Stimulated activated memory B cell treated with anti-CD40 and anti-IgM and Interleukin-4, amounts not matched to agents 10 μg/mL and 1 μg/mL and 100 μg/mL, for 72 hours (primary cell): ENCODE measurements at regions not wholly inside any gene's neighbourhood (a gene's known extent, or its start where the extent isn't known, plus 50 kb on each side); places are given as distances from the start of the nearest gene placed in this dataset.
"Not testable (repeated sequence)": the region's sequence is repeated elsewhere in the genome, so short reads cannot be mapped to it uniquely, and the experiment has no call there.

ENCODE experiments used
- ATAC-seq: fragments of 150-1000 bp; cut with Tn5 transposase; 2 replicates; pipeline ENCODE4 v1.10.0; 2021
- H3K27ac Mint-ChIP-seq: one replicate; pipeline ENCODE4 v1.8.0; 2022; ENCODE audit warnings: mild to moderate bottlenecking, mixed read lengths
- H3K27me3 Mint-ChIP-seq: one replicate; pipeline ENCODE4 v1.8.0; 2022; ENCODE audit warnings: mixed read lengths
- H3K36me3 Mint-ChIP-seq: one replicate; pipeline ENCODE4 v1.8.0; 2022; ENCODE audit warnings: mixed read lengths
- H3K4me1 Mint-ChIP-seq: one replicate; pipeline ENCODE4 v1.8.0; 2022; ENCODE audit warnings: mixed read lengths
- H3K4me3 Mint-ChIP-seq: one replicate; pipeline ENCODE4 v1.8.0; 2022; ENCODE audit warnings: mild to moderate bottlenecking, moderate library complexity, mixed read lengths
- H3K9me3 Mint-ChIP-seq: one replicate; pipeline ENCODE4 v1.8.0; 2022; ENCODE audit warnings: mixed read lengths

DNA sequence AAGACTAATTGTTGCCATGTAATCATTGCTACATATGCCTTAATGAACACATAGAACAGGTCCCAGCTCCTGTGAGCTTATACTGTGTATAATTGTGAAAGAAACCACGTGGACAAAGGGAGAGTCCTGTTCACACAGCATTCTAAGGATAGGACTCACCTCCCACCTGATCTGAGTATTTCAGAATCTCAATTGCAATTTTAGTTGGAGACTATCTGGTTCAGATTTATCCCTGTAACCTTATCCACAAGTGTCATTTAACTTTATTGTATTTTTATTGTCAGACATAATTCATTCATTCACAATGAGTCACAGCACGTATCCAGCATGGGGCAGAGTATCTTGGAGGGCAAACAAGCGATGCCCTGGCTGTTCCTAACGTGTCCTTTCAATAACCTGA, 448.3 kb downstream of the NTRK2 start:
- ATAC-seq = no peak
- Mint-ChIP-seq H3K27me3 (peaks cover 12% of the 10 kb centered on the region), H3K4me1 (no peaks in the 10 kb centered on the region), H3K4me3 (no peak overlapping the region), H3K36me3 (no peaks in the 10 kb centered on the region), H3K27ac (no peak overlapping the region), H3K9me3 (no peaks in the 10 kb centered on the region)

DNA sequence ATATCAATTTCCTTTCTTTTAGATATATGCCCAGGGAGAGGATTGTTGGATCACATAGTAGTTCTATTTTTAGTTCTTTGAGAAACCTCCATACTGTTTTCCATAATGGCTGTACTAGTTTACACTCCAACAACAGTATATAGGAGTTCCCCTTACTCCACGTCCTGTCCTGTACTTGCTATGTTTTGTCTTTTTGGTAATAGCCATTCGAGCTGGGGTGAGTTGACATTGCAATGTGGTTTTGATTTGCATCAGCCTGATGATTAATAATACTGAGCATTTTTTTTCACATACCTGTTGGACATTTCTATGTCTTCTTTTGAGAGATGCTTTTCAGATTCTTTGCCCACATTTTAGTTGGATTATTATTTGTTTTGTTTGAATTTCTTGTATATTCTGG, 445.9 kb downstream of the NTRK2 start:
- H3K4me3 Mint-ChIP-seq = no peak overlapping the region
- no peak overlapping the region for H3K27ac Mint-ChIP-seq
- peaks cover 8% of the 10 kb centered on the region for H3K27me3 Mint-ChIP-seq
- ATAC-seq = no peak
- H3K9me3 Mint-ChIP-seq = no peaks in the 10 kb centered on the region
- H3K36me3 Mint-ChIP-seq = no peaks in the 10 kb centered on the region
- no peaks in the 10 kb centered on the region for H3K4me1 Mint-ChIP-seq

DNA sequence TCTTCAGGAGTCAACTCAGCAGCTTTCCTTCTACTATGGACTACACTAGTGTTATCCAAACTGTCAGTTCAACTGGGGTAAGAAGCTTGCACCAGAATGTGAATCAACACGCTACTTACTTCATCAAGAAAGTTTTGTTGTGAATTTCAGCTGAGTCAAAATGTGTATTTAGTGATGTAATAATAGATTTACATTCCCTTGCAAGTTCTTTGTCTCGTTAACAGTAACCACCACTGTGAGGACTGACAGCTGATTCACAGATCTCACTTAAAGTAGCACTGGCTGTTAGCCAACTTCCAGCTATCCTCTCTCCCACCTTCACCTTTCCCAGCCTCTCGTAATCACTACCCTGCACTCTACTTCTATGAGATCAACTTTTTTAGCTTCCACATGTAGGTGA, 445.3 kb downstream of the NTRK2 start:
- no peak overlapping the region for H3K27ac Mint-ChIP-seq
- H3K36me3 Mint-ChIP-seq = no peaks in the 10 kb centered on the region
- H3K4me1 Mint-ChIP-seq = no peaks in the 10 kb centered on the region
- no peak overlapping the region for H3K4me3 Mint-ChIP-seq
- no peak for ATAC-seq
- peaks cover 2% of the 10 kb centered on the region for H3K27me3 Mint-ChIP-seq
- H3K9me3 Mint-ChIP-seq = no peaks in the 10 kb centered on the region

DNA sequence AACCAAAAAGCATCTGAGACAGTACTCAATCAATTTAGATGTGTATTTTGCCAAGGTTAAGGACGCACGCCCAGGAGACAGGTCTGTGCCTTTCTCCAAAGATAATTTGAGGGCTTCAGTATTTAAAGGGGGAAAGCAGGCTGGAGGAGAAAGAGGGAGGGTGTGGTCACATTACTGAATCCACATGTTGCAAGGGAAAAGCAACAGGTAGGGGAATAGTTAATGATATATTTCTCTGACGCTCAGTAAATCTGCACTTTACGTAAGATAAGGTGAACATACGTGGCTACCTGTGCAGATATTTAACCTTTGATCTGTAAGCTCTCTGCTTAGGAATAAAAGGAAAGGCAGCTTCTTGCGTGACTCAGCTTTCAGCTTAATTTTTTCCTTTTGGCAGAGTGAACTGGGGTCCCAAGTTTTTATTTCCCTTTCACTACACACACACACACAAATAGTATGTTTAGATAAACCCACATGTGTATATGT, 443.4 kb downstream of the NTRK2 start:
- Mint-ChIP-seq H3K4me1 (no peaks in the 10 kb centered on the region), H3K4me3 (no peak overlapping the region), H3K27me3 (no peaks in the 10 kb centered on the region), H3K27ac (no peak overlapping the region), H3K36me3 (no peaks in the 10 kb centered on the region), H3K9me3 (no peaks in the 10 kb centered on the region)
- ATAC-seq = no peak

DNA sequence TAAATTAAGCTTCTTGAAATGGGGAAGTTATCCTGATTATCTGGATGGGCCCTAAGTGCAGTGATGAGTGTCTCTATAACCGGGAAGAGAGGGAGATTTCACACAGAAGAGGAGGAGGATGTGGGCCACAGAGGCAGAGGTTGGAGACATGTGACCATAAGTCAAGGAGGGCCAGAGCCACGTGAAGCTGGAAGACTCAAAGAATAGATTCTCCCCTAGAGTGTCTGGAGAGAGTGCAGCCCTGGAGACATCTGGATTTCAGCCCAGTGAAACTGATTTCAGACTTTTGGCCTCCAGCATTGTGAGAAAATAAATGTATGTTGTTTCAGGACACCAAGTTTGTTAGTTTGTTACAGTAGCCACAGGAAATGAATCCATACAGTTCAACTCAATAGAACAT, 442.9 kb downstream of the NTRK2 start:
- H3K27ac Mint-ChIP-seq = no peak overlapping the region
- no peak for ATAC-seq
- no peaks in the 10 kb centered on the region for H3K36me3 Mint-ChIP-seq
- H3K4me1 Mint-ChIP-seq = no peaks in the 10 kb centered on the region
- H3K4me3 Mint-ChIP-seq = no peak overlapping the region
- no peaks in the 10 kb centered on the region for H3K9me3 Mint-ChIP-seq
- no peaks in the 10 kb centered on the region for H3K27me3 Mint-ChIP-seq

DNA sequence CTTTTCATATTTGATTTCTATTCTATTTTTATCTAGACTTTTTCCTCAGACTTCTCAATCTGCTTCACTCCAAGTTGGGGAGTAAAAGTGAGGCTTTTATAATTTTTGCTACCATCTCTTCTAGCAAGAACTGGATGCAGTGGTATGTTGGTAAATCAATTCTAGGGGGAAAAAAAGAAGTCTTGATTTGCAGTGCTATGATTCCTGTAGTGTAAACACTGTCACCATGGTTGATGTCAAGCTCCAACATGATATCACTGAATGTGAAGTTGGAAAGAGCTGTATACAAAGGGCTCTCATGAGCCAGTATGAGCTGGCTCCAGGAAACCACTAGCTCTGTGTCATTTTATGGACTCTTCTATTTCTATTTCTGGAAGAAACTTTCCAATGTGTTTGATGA, 439.2 kb downstream of the NTRK2 start:
- Mint-ChIP-seq H3K4me1 (no peaks in the 10 kb centered on the region), H3K36me3 (no peaks in the 10 kb centered on the region), H3K27ac (no peak overlapping the region), H3K27me3 (peaks cover 10% of the 10 kb centered on the region), H3K4me3 (no peak overlapping the region), H3K9me3 (no peaks in the 10 kb centered on the region)
- no peak for ATAC-seq

DNA sequence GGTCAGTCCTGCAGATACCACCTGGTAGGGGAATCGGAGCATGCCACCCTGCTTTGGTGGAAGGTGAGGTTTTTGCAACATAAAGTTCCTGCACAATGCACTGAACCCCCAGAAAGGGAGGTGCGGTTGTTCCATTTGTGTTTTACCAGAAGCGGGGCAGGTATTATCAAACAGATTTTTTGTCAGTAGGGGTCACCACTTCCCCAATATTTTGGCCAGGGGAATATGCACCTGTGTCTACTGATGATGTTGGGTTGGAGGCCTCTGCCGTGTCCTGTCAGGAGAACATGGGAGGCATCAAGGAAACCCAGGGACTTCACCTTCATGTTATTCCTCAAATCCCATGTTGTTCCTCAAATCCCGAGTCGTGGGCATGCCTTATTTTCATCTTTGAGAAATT, 438.7 kb downstream of the NTRK2 start:
- H3K4me1 Mint-ChIP-seq = no peaks in the 10 kb centered on the region
- no peak for ATAC-seq
- H3K4me3 Mint-ChIP-seq = no peak overlapping the region
- no peaks in the 10 kb centered on the region for H3K9me3 Mint-ChIP-seq
- peaks cover 10% of the 10 kb centered on the region for H3K27me3 Mint-ChIP-seq
- H3K36me3 Mint-ChIP-seq = no peaks in the 10 kb centered on the region
- H3K27ac Mint-ChIP-seq = no peak overlapping the region

DNA sequence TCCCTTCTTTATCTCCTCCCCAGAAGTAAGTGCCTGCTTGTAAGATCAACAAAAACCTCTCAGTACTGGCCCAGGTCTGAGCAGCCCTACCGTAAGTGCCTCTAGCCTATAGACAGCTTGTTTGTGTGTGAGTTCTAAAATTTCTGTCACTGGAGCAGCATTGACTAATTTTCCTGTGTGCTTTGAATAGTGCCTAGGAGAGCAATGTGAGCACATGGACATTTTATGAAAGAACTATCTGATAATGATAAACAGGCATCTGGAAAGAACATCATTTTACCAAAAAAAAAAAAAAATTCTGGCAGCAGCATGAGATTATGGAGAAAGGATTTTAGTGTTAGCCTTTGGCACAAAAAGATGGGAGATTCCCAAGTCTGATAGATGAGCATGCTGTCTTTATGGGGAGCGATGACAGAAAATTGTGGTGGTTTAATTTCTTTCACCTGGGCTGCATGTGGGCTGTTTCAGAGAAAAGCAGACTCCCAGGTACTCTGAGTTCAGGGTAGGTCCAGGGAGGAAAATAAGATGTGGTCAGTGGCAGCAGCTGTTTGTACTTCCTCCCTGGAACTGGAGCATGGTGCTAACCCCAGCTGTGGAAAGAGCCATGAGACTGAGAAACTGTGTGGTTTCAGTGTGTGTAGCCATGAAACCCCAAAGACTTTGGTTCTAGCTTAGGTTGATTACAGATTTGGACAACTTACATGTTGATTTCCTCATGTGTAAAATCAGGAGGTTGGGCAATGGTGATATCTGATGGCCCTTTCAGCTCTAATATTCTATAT, 419.9 kb downstream of the NTRK2 start:
- H3K4me3 Mint-ChIP-seq = no peak overlapping the region
- peaks cover 6% of the 10 kb centered on the region for H3K9me3 Mint-ChIP-seq
- H3K36me3 Mint-ChIP-seq = no peaks in the 10 kb centered on the region
- H3K4me1 Mint-ChIP-seq = no peaks in the 10 kb centered on the region
- H3K27me3 Mint-ChIP-seq = no peaks in the 10 kb centered on the region
- H3K27ac Mint-ChIP-seq = no peak overlapping the region
- no peak for ATAC-seq

DNA sequence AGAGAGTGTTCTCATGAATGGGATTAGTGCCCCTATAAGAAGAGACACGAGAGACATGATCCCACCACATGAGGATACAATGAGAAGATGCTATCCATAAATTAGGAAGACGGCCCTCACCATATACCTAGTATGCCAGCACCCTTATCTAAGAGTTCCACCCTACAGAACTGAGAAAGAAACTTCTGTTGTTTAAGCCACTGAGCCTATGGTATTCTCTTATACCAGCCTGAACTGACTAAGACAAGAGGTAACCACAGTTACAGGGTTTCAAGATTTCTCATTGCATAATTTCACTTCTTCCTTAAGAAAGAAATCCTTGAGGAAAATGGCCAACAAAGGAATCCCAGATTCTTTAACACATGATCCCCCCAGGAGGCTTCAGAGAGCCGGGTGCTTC, 412.4 kb downstream of the NTRK2 start:
- no peak overlapping the region for H3K4me3 Mint-ChIP-seq
- no peaks in the 10 kb centered on the region for H3K36me3 Mint-ChIP-seq
- H3K9me3 Mint-ChIP-seq = peaks cover 2% of the 10 kb centered on the region
- no peak for ATAC-seq
- no peaks in the 10 kb centered on the region for H3K4me1 Mint-ChIP-seq
- H3K27ac Mint-ChIP-seq = no peak overlapping the region
- H3K27me3 Mint-ChIP-seq = no peaks in the 10 kb centered on the region

DNA sequence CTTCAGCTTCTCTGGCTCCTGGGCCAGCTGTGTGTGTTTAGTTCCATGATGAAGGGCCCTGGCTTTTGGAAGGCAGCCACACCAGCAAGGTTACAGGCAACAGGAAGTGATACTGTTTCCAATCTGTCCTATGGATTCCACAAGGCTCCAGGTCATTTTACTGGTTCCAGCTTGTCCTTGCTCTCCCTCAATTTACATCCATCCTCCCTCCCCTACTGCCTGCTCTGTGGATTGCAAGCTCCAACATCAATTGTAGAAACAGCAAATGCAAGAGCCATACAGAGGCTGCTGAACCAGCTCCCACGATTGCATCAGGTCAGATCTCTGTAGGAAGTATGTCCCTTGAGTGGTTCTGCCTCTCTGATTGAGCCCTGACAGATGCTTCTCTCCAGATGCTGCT, 409.8 kb downstream of the NTRK2 start:
- ATAC-seq = no peak
- H3K27me3 Mint-ChIP-seq = no peaks in the 10 kb centered on the region
- H3K4me3 Mint-ChIP-seq = no peak overlapping the region
- no peak overlapping the region for H3K27ac Mint-ChIP-seq
- H3K36me3 Mint-ChIP-seq = no peaks in the 10 kb centered on the region
- H3K9me3 Mint-ChIP-seq = peaks cover 5% of the 10 kb centered on the region
- H3K4me1 Mint-ChIP-seq = no peaks in the 10 kb centered on the region

DNA sequence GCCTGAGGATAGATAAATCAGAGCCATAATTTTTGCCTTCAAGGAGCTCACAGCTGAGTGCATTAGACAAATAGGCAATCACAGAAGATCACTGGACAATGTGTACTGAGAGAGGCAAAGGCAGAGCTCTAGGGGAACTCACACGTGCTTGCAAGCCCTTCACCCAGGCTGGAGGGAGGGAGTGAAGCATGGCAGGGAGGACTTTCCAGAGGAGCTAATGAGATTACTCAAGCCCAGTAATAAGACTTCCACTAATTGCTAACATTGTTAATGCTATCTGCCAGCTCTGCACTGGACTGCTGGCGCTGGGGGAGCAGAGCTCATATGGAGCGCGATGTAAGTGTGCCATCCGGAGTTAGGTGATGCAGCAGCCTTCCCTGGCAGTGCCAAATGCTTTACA, 408.4 kb downstream of the NTRK2 start:
- Mint-ChIP-seq H3K4me3 (no peak overlapping the region), H3K27me3 (no peaks in the 10 kb centered on the region), H3K9me3 (peaks cover 3% of the 10 kb centered on the region), H3K4me1 (no peaks in the 10 kb centered on the region), H3K36me3 (no peaks in the 10 kb centered on the region), H3K27ac (no peak overlapping the region)
- ATAC-seq = no peak

DNA sequence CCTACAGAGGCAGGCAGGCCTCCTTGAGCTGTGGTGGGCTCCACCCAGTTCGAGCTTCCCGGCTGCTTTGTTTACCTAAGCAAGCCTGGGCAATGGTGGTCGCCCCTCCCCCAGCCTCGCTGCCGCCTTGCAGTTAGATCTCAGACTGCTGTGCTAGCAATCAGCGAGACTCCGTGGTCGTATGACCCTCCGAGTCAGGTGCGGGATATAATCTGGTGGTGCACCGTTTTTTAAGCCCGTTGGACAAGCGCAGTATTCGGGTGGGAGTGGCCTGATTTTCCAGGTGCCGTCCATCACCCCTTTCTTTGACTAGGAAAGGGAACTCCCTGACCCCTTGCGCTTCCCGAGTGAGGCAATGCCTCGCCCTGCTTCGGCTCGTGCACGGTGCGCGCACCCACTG, 407.6 kb downstream of the NTRK2 start:
- H3K36me3 Mint-ChIP-seq, H3K4me1 Mint-ChIP-seq: not testable (repeated sequence)

More for the DNA sequence above, 407.6 kb downstream of the NTRK2 start:
- H3K27me3 Mint-ChIP-seq, ATAC-seq, H3K9me3 Mint-ChIP-seq, H3K4me3 Mint-ChIP-seq, H3K27ac Mint-ChIP-seq: not testable (repeated sequence)
